ENCODE measurements at regions not wholly inside any gene's neighbourhood (a gene's known extent, or its start where the extent isn't known, plus 50 kb on each side); places are given as distances from the start of the nearest gene placed in this dataset.

DNA sequence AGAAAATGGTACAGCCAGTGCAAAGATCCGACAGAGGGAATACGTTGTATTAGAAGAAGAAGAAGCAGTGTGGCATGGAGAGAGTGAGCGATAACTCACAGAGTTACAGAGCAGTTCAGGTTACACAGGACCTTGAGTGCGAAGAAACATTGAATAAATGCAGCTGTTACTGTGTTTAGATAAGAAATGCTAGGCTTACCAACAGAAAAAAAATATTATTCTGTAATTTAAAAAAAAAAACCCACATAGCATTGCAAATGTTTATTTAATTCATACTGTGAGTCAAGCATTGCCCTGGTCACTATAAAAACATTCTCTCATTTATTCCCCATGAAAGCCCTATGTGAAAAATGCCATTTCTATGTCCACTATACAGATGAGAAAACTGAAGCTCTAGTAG lies 373.4 kb upstream of the EPHA7 start (continued):
- TF ChIP-seq CTCF (IDR thresholded peaks at IDR 0.05 in 2 of 3, conservative IDR thresholded peaks at IDR 0.05 in 1 of 3; ENCODE audit: borderline replicate concordance in 1 of 3, insufficient read depth in 1 of 3, low read depth in 2 of 3, low read length in 2 of 3) (no peak), CEBPB (IDR thresholded peaks at IDR 0.05; ENCODE audit: low read depth) (no peak)

GRCh38 chr6:93790981-93791380 lies 371.6 kb upstream of the EPHA7 start:
- no TSS peak for BruUV-seq (replicated peaks)
- Histone ChIP-seq H3K4me1 (ENCODE audit: control insufficient read depth in 1 of 2, insufficient read depth in 2 of 2, low read length in 2 of 2) (no peaks in the 10 kb centered on the region), H3K4me2 (ENCODE audit: low read length) (no peak overlapping the region), H3K9ac (ENCODE audit: low read length) (no peak overlapping the region), H3K27me3 (ENCODE audit: insufficient read depth, low read length) (no peaks in the 10 kb centered on the region), H3K9me3 (ENCODE audit: control insufficient read depth in 1 of 2, insufficient read depth in 1 of 2, low read depth in 1 of 2, low read length in 2 of 2) (peaks cover 0 to 8% of the 10 kb centered on the region in 2 experiments; a peak in 2 of 4 replicates), H2AFZ (ENCODE audit: low read depth, low read length, poor library complexity, severe bottlenecking) (no peak overlapping the region), H4K20me1 (ENCODE audit: insufficient read depth) (no peaks in the 10 kb centered on the region), H3K4me3 (replicated peaks in 1 of 2; ENCODE audit: low read depth in 1 of 2, low read length in 2 of 2) (no peak overlapping the region), H3K9me2 (ENCODE audit: insufficient read depth) (no peaks in the 10 kb centered on the region), H3K79me2 (ENCODE audit: insufficient read depth, low read length) (no peaks in the 10 kb centered on the region), H3K27ac (ENCODE audit: low read depth, low read length) (no peak overlapping the region), H3K36me3 (ENCODE audit: control insufficient read depth in 1 of 2, insufficient read depth in 2 of 2, low read length in 2 of 2) (no peaks in the 10 kb centered on the region)
- RAD21 ChIA-PET (ENCODE audit: low non-redundant PET in 1 of 2, low total read pairs in 2 of 2, uncharacterized antibody in 2 of 2, unreplicated experiment in 2 of 2) = no interaction called here
- ATAC-seq = no peak
- CTCF ChIA-PET = no interaction called here
- no peak for DNase-seq (ENCODE audit: low read depth, low spot score)
- intact Hi-C loops (cut with micrococcal nuclease) = no loop called here
- POLR2A ChIA-PET = no interaction called here
- no peak for TF ChIP-seq JUND (IDR thresholded peaks at IDR 0.05)

- intact Hi-C loops (cut with micrococcal nuclease) = no loop called here
- Histone ChIP-seq H3K4me2 (ENCODE audit: low read length) (no peak overlapping the region), H3K9me2 (ENCODE audit: insufficient read depth) (no peaks in the 10 kb centered on the region), H3K9me3 (ENCODE audit: control insufficient read depth in 1 of 2, insufficient read depth in 1 of 2, low read depth in 1 of 2, low read length in 2 of 2) (peaks cover 3 to 8% of the 10 kb centered on the region in 2 experiments; a peak in 2 of 4 replicates), H3K79me2 (ENCODE audit: insufficient read depth, low read length) (no peaks in the 10 kb centered on the region), H4K20me1 (ENCODE audit: insufficient read depth) (no peaks in the 10 kb centered on the region), H3K27ac (ENCODE audit: low read depth, low read length) (no peak overlapping the region), H3K9ac (ENCODE audit: low read length) (no peak overlapping the region), H3K4me3 (replicated peaks in 1 of 2; ENCODE audit: low read depth in 1 of 2, low read length in 2 of 2) (no peak overlapping the region), H3K4me1 (ENCODE audit: control insufficient read depth in 1 of 2, insufficient read depth in 2 of 2, low read length in 2 of 2) (no peaks in the 10 kb centered on the region), H2AFZ (ENCODE audit: low read depth, low read length, poor library complexity, severe bottlenecking) (no peak overlapping the region), H3K36me3 (ENCODE audit: control insufficient read depth in 1 of 2, insufficient read depth in 2 of 2, low read length in 2 of 2) (no peaks in the 10 kb centered on the region), H3K27me3 (ENCODE audit: insufficient read depth, low read length) (no peaks in the 10 kb centered on the region)
- CTCF ChIA-PET = no interaction called here
- POLR2A ChIA-PET = no interaction called here
- no TSS peak for BruUV-seq (replicated peaks)
- RAD21 ChIA-PET (ENCODE audit: low non-redundant PET in 1 of 2, low total read pairs in 2 of 2, uncharacterized antibody in 2 of 2, unreplicated experiment in 2 of 2) = no interaction called here
- ATAC-seq (no peak), DNase-seq (ENCODE audit: low read depth, low spot score) (no peak)
- TF ChIP-seq, protein P1, sequence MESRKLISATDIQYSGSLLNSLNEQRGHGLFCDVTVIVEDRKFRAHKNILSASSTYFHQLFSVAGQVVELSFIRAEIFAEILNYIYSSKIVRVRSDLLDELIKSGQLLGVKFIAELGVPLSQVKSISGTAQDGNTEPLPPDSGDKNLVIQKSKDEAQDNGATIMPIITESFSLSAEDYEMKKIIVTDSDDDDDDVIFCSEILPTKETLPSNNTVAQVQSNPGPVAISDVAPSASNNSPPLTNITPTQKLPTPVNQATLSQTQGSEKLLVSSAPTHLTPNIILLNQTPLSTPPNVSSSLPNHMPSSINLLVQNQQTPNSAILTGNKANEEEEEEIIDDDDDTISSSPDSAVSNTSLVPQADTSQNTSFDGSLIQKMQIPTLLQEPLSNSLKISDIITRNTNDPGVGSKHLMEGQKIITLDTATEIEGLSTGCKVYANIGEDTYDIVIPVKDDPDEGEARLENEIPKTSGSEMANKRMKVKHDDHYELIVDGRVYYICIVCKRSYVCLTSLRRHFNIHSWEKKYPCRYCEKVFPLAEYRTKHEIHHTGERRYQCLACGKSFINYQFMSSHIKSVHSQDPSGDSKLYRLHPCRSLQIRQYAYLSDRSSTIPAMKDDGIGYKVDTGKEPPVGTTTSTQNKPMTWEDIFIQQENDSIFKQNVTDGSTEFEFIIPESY (IDR thresholded peaks at IDR 0.05; ENCODE audit: extremely low read depth, insufficient replicate concordance, low read length) = no peak
- TF ChIP-seq FOSL1 (IDR thresholded peaks at IDR 0.05; ENCODE audit: low read depth) = no peak
- no peak for TF ChIP-seq YY1 (IDR thresholded peaks at IDR 0.05; ENCODE audit: extremely low read depth, insufficient replicate concordance, low read depth, low read length)
- no peak for TF ChIP-seq SIN3A (IDR thresholded peaks at IDR 0.05; ENCODE audit: low read depth)
- TF ChIP-seq CBX3 (IDR thresholded peaks at IDR 0.05; ENCODE audit: low read depth) = no peak
- TF ChIP-seq, protein P2, sequence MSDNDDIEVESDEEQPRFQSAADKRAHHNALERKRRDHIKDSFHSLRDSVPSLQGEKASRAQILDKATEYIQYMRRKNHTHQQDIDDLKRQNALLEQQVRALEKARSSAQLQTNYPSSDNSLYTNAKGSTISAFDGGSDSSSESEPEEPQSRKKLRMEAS (IDR thresholded peaks at IDR 0.05) = no peak
- no peak for TF ChIP-seq ZFX (IDR thresholded peaks at IDR 0.05)
- TF ChIP-seq SRF (IDR thresholded peaks at IDR 0.05; ENCODE audit: low read depth) = no peak
- TF ChIP-seq EZH2 (IDR thresholded peaks at IDR 0.05) = no peak
- TF ChIP-seq EGR1 (IDR thresholded peaks at IDR 0.05; ENCODE audit: low read depth) = no peak
- no peak for TF ChIP-seq EZH2phosphoT487 (IDR thresholded peaks at IDR 0.05; ENCODE audit: borderline replicate concordance)
- no peak for TF ChIP-seq SP1 (IDR thresholded peaks at IDR 0.05; ENCODE audit: low read depth)
- no peak for TF ChIP-seq JUND (IDR thresholded peaks at IDR 0.05)
- no peak for TF ChIP-seq TCF7L2 (IDR thresholded peaks at IDR 0.05; ENCODE audit: borderline replicate concordance, extremely low read depth, insufficient read depth, insufficient read length)
- TF ChIP-seq ELF1 (IDR thresholded peaks at IDR 0.05; ENCODE audit: borderline replicate concordance, low read depth) = no peak
- TF ChIP-seq POLR2A (IDR thresholded peaks at IDR 0.05; ENCODE audit: borderline replicate concordance, extremely low read depth, insufficient read depth, insufficient read length) = no peak
These were observed 370.2 kb upstream of the EPHA7 start for GRCh38 chr6:93789532-93789931.

Measured in HCT116 (cell line).